K562 (cell line): ENCODE measurements at regions not wholly inside any gene's neighbourhood (a gene's known extent, or its start where the extent isn't known, plus 50 kb on each side); places are given as distances from the start of the nearest gene placed in this dataset.
A peak's percentile ranks its signal among the peaks of the same experiment; 100 is the strongest.

Experiments used
- ATAC-seq: fragments of 200-7000 bp; cut with Tn5 transposase; 3 replicates; pipeline ENCODE4 v1.9.1; 2020; ENCODE audit warnings: moderate library complexity
- BruUV-seq: library from RNA; stranded (reverse); fragments of 400-500 nt; replicated peaks from 2 replicates; lab custom pipeline; 2021; lab: Mats Ljungman, UMichigan
- CTCF ChIA-PET: fragments of 300-600 bp; formaldehyde crosslinking; extraction: SDS; loops from one replicate; lab custom pipeline; 2021; ENCODE audit warnings: low intra/inter-chr PET ratio; lab: Yijun Ruan, JAX
- POLR2A ChIA-PET: fragments of 300-600, 350-650 bp; sonication (Branson Sonifier 250); formaldehyde crosslinking; extraction: SDS; loops from one replicate; lab custom pipeline; 2021; ENCODE audit warnings: antibody characterized with exemption, inconsistent platforms; lab: Yijun Ruan, JAX
- DNase-seq, 4 experiments: peaks; one replicate each; pipeline versions ENCODE4 v3.0.0 to v3.0.0-alpha.2; 2011 to 2018; ENCODE audit warnings: low spot score in 3 of 4, mixed read lengths in 3 of 4; ENCODE audit errors: extremely low read depth in 1 of 4
- FAIRE-seq: peaks from 2 replicates; lab custom pipeline; 2011; peaks lifted over from hg19 to GRCh38; lab: Jason Lieb, UNC
- H2AFZ ChIP-seq: 2 replicates; pipeline ENCODE4 v1.6.0; 2011; ENCODE audit warnings: low read depth, low read length, control low read depth, inconsistent platforms
- H3K27ac ChIP-seq: fragments of 200-600 bp; 3 replicates; pipeline ENCODE4 v1.8.0; 2011; ENCODE audit warnings: low read depth, mild to moderate bottlenecking, control low read depth, inconsistent platforms, low read length, moderate library complexity, mixed read lengths; ENCODE audit errors: extremely low read depth
- H3K27me3 ChIP-seq, 2 experiments: fragments of 300-600 bp in 1 of 2; 2 replicates in 1 of 2; 3 replicates in 1 of 2; pipeline versions ENCODE4 v1.6.0 to v1.8.0; 2011; ENCODE audit warnings: inconsistent platforms in 2 of 2, low read length in 2 of 2, mild to moderate bottlenecking in 1 of 2, mixed read lengths in 1 of 2, moderate library complexity in 1 of 2; ENCODE audit not compliant: control insufficient read depth in 2 of 2, insufficient read depth in 2 of 2
- H3K36me3 ChIP-seq: fragments of 300-600 bp; 3 replicates; pipeline ENCODE4 v1.8.0; 2011; ENCODE audit warnings: mild to moderate bottlenecking, low read length, inconsistent platforms; ENCODE audit not compliant: control insufficient read depth, insufficient read depth
- H3K4me1 ChIP-seq, 2 experiments: fragments of 200-600 bp in 1 of 2; replicated peaks in 1 of 2; 2 replicates in 1 of 2; 3 replicates in 1 of 2; pipeline versions ENCODE4 v1.5.1 to v1.8.0; 2011; ENCODE audit warnings: inconsistent platforms in 2 of 2, low read length in 2 of 2, mild to moderate bottlenecking in 1 of 2, mixed read lengths in 1 of 2, moderate library complexity in 1 of 2; ENCODE audit not compliant: control insufficient read depth in 2 of 2, insufficient read depth in 2 of 2
- H3K4me2 ChIP-seq: 2 replicates; pipeline ENCODE4 v1.6.1; 2011; ENCODE audit warnings: low read length, control low read depth, inconsistent platforms, mixed read lengths; ENCODE audit not compliant: insufficient read depth
- H3K4me3 ChIP-seq: fragments of 200-600 bp; sonication (generic), shearing (Covaris generic); 2 replicates; pipeline ENCODE4 v1.5.1; 2016; ENCODE audit warnings: control low read depth, inconsistent platforms
- H3K79me2 ChIP-seq: fragments of 200-600 bp; 3 replicates; pipeline ENCODE4 v1.8.0; 2011; ENCODE audit warnings: low read length, inconsistent platforms; ENCODE audit not compliant: control insufficient read depth, insufficient read depth
- H3K9ac ChIP-seq, 2 experiments: 2 replicates each; pipeline versions ENCODE4 v1.6.0 to v1.6.1; 2011; ENCODE audit warnings: low read depth in 2 of 2, low read length in 2 of 2, control low read depth in 1 of 2, inconsistent platforms in 1 of 2, mild to moderate bottlenecking in 1 of 2, mixed read lengths in 1 of 2; ENCODE audit not compliant: insufficient read depth in 1 of 2
- H3K9me1 ChIP-seq: one replicate; pipeline ENCODE4 v1.6.0; 2011; ENCODE audit warnings: inconsistent platforms, mild to moderate bottlenecking, low read length, moderate library complexity; ENCODE audit not compliant: control insufficient read depth, insufficient read depth
- H3K9me3 ChIP-seq: replicated peaks from 2 replicates; pipeline ENCODE4 v1.5.1; 2011; ENCODE audit warnings: low read depth, low read length, inconsistent platforms; ENCODE audit not compliant: control insufficient read depth, insufficient read depth
- H4K20me1 ChIP-seq: replicated peaks from 2 replicates; pipeline ENCODE4 v1.6.1; 2011; ENCODE audit warnings: low read length, inconsistent platforms, mixed read lengths; ENCODE audit not compliant: control insufficient read depth, insufficient read depth
- MEF2D ChIP-seq: conservative IDR thresholded peaks from 2 replicates; pipeline ENCODE4 v1.6.1; 2016; ENCODE audit warnings: low read depth, missing genetic modification characterization, missing compliant biosample characterization
- MNT ChIP-seq, 2 experiments: fragments of 450-650 bp; conservative IDR thresholded peaks; 2 replicates each; pipeline ENCODE4 v1.6.1; 2017; ENCODE audit warnings: mild to moderate bottlenecking in 2 of 2, moderate library complexity in 2 of 2
- RAD21 ChIP-seq, 2 experiments: fragments of 250-450 bp in 1 of 2; fragments of 450-650 bp in 1 of 2; sonication (Bioruptor Pico) in 1 of 2; formaldehyde crosslinking in 1 of 2; IDR thresholded peaks in 1 of 2; conservative IDR thresholded peaks in 1 of 2; 2 replicates each; pipeline versions ENCODE4 v1.4.0 to v1.8.0; 2020 to 2022; ENCODE audit warnings: mild to moderate bottlenecking in 2 of 2, moderate library complexity in 1 of 2
- SMC3 ChIP-seq: conservative IDR thresholded peaks from 2 replicates; pipeline ENCODE4 v1.6.1; 2011; ENCODE audit warnings: low read depth, low read length, improper control_type of control experiment; ENCODE audit not compliant: insufficient read depth
- ZC3H4 ChIP-seq: sonication (generic); formaldehyde crosslinking; IDR thresholded peaks from 2 replicates; pipeline ENCODE4 v1.9.0; 2021; ENCODE audit warnings: missing genetic modification reagents, borderline replicate concordance
- WGBS: fragments of 100-300 bp; shearing (Covaris generic); methylation state at CpG from one replicate; pipeline ENCODE4 v1.1.6; 2016; ENCODE audit warnings: low coverage, mixed read lengths; ENCODE audit not compliant: insufficient coverage; ENCODE audit errors: missing lambda C conversion rate; 5-methylcytosine and 5-hydroxymethylcytosine counted together
- in situ Hi-C: fragments of 300-500 bp; cut with MboI; formaldehyde crosslinking; loops from 4 replicates; pipeline ENCODE4 v1.15.0; 2018; ENCODE audit warnings: inconsistent platforms, mixed read lengths
- intact Hi-C: fragments of 100-400 bp; cut with micrococcal nuclease; formaldehyde crosslinking; loops from 2 replicates; pipeline ENCODE4 v1.14.2; 2022
- TF ChIP-seq, protein P1 (sequence below), 2 experiments: fragments of 450-650 bp; formaldehyde crosslinking in 1 of 2; IDR thresholded peaks; 2 replicates each; pipeline versions ENCODE4 v1.4.0 to v1.6.1; 2014 to 2020; ENCODE audit warnings: mild to moderate bottlenecking in 2 of 2, borderline replicate concordance in 1 of 2, low read depth in 1 of 2
- TF ChIP-seq, protein P2 (sequence below), 3 experiments: IDR thresholded peaks in 2 of 3; conservative IDR thresholded peaks in 1 of 3; 2 replicates each; pipeline ENCODE4 v1.5.1; 2011 to 2012; ENCODE audit warnings: low read length in 3 of 3, mild to moderate bottlenecking in 3 of 3, control low read depth in 2 of 3, improper control_type of control experiment in 1 of 3, inconsistent platforms in 1 of 3, low read depth in 1 of 3, mixed read lengths in 1 of 3, moderate library complexity in 1 of 3; ENCODE audit not compliant: insufficient read depth in 2 of 3

DNA sequence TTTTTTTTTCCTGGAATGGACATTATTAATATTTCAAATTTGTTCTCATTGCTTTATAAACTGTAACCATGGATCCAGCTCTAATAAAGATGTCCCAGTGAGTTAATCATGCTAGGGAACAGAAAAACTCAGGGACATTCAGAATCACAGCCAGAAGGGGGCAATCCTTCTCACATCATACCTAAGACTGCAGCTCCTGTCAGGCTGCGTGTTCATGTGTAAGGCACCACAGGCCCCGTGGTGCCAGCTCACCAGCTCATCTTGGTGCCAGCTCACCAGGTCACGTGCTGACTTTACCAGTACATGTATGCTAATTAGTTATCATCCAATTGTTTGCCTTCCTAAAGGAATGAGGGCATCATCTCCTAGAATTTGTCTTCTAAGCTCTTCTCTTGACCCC is 84.7 kb upstream of the NEDD4L start:
- Histone ChIP-seq H3K9ac (no peak overlapping the region), H3K4me3 (no peak overlapping the region), H3K4me2 (no peak overlapping the region), H3K79me2 (no peaks in the 10 kb centered on the region), H3K36me3 (no peaks in the 10 kb centered on the region), H3K9me3 (no peaks in the 10 kb centered on the region), H3K4me1 (no peaks in the 10 kb centered on the region), H3K9me1 (no peaks in the 10 kb centered on the region), H3K27me3 (peaks cover 0 to 13% of the 10 kb centered on the region in 2 experiments; a peak in 2 of 5 replicates), H4K20me1 (no peaks in the 10 kb centered on the region), H3K27ac (no peak overlapping the region), H2AFZ (no peak overlapping the region)
- no TSS peak for BruUV-seq
- ChIA-PET POLR2A (interaction anchor here (0.8 to 1.1 kb wide), 2 partner anchors 9 to 11 kb away, joined by 3 read pairs; no protein-coding TSS in a partner anchor), CTCF (interaction anchor here (0.8 kb wide), 2 partner anchors 163 to 179 kb away, joined by 3 read pairs; no protein-coding TSS in a partner anchor)
- ATAC-seq (peak; percentile 84), FAIRE-seq (peak; percentile 78), DNase-seq (peak in 2 of 4 experiments; percentile 31 to 50)
- WGBS, result 0% methylated on average over 3 of the region's 3 CpGs
- intact Hi-C loops, result loop anchor here (5.0 to 10.0 kb wide), 3 partner anchors 74 to 178 kb away; partner anchors contain the start of gene NEDD4L
- in situ Hi-C loops, result no loop called here
- TF ChIP-seq ZC3H4 (CRISPR knock-in tag) (no peak), MNT (conservative IDR thresholded peaks at IDR 0.05) (no peak), SMC3 (peak; percentile 34; the same call in 1 of the 2 replicates), MEF2D (no peak), RAD21 (CRISPR knock-in tag; conservative IDR thresholded peaks at IDR 0.05 in 1 of 2, IDR thresholded peaks at IDR 0.05 in 1 of 2) (peak; percentile 43 to 65)
- TF ChIP-seq, protein P1, sequence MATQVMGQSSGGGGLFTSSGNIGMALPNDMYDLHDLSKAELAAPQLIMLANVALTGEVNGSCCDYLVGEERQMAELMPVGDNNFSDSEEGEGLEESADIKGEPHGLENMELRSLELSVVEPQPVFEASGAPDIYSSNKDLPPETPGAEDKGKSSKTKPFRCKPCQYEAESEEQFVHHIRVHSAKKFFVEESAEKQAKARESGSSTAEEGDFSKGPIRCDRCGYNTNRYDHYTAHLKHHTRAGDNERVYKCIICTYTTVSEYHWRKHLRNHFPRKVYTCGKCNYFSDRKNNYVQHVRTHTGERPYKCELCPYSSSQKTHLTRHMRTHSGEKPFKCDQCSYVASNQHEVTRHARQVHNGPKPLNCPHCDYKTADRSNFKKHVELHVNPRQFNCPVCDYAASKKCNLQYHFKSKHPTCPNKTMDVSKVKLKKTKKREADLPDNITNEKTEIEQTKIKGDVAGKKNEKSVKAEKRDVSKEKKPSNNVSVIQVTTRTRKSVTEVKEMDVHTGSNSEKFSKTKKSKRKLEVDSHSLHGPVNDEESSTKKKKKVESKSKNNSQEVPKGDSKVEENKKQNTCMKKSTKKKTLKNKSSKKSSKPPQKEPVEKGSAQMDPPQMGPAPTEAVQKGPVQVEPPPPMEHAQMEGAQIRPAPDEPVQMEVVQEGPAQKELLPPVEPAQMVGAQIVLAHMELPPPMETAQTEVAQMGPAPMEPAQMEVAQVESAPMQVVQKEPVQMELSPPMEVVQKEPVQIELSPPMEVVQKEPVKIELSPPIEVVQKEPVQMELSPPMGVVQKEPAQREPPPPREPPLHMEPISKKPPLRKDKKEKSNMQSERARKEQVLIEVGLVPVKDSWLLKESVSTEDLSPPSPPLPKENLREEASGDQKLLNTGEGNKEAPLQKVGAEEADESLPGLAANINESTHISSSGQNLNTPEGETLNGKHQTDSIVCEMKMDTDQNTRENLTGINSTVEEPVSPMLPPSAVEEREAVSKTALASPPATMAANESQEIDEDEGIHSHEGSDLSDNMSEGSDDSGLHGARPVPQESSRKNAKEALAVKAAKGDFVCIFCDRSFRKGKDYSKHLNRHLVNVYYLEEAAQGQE (IDR thresholded peaks at IDR 0.05; ENCODE audit: borderline replicate concordance), result peak; percentile 55
- TF ChIP-seq, protein P1 (CRISPR knock-in tag; IDR thresholded peaks at IDR 0.05; ENCODE audit: low read depth), result no peak
- TF ChIP-seq, protein P2, sequence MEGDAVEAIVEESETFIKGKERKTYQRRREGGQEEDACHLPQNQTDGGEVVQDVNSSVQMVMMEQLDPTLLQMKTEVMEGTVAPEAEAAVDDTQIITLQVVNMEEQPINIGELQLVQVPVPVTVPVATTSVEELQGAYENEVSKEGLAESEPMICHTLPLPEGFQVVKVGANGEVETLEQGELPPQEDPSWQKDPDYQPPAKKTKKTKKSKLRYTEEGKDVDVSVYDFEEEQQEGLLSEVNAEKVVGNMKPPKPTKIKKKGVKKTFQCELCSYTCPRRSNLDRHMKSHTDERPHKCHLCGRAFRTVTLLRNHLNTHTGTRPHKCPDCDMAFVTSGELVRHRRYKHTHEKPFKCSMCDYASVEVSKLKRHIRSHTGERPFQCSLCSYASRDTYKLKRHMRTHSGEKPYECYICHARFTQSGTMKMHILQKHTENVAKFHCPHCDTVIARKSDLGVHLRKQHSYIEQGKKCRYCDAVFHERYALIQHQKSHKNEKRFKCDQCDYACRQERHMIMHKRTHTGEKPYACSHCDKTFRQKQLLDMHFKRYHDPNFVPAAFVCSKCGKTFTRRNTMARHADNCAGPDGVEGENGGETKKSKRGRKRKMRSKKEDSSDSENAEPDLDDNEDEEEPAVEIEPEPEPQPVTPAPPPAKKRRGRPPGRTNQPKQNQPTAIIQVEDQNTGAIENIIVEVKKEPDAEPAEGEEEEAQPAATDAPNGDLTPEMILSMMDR (IDR thresholded peaks at IDR 0.05 in 2 of 3, conservative IDR thresholded peaks at IDR 0.05 in 1 of 3; ENCODE audit: insufficient read depth in 2 of 3, low read depth in 1 of 3, low read length in 3 of 3), result peak; percentile 41 to 56 (median 47); a peak in 5 of 6 replicates
